ENCODE measurements at regions not wholly inside any gene's neighbourhood (a gene's known extent, or its start where the extent isn't known, plus 50 kb on each side); places are given as distances from the start of the nearest gene placed in this dataset.

DNA sequence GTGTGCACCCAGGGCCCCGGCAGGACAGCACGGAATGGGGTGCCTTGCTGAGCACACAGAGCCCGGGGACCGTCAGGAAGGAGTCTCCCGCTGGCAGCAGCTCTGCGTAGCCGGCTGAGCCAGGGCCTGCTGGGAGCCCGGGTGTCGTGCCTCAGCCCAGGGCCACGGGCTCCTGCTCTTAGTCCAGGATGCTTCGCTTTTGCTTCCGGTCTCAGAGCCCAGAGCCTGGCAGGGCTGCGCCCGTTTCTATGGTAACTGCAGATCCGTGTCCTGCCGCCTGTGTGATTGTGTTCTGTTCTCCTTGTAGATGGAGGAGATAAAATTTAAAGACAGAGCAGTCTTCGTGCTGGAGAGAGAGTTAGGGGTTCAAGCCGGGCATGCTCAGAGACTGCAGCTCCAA is 53.7 kb upstream of the DPYSL4 start:
- Histone ChIP-seq H3K4me1 (ENCODE audit: low read depth) (no peaks in the 10 kb centered on the region), H3K4me3 (no peak overlapping the region), H3K27me3 (no peaks in the 10 kb centered on the region), H3K36me3 (no peaks in the 10 kb centered on the region), H3K27ac (no peak overlapping the region), H3K9me3 (ENCODE audit: low read depth) (no peaks in the 10 kb centered on the region)
- no peak for DNase-seq (ENCODE audit: low read depth in 1 of 2, low spot score in 1 of 2)
- TF ChIP-seq, protein P1, sequence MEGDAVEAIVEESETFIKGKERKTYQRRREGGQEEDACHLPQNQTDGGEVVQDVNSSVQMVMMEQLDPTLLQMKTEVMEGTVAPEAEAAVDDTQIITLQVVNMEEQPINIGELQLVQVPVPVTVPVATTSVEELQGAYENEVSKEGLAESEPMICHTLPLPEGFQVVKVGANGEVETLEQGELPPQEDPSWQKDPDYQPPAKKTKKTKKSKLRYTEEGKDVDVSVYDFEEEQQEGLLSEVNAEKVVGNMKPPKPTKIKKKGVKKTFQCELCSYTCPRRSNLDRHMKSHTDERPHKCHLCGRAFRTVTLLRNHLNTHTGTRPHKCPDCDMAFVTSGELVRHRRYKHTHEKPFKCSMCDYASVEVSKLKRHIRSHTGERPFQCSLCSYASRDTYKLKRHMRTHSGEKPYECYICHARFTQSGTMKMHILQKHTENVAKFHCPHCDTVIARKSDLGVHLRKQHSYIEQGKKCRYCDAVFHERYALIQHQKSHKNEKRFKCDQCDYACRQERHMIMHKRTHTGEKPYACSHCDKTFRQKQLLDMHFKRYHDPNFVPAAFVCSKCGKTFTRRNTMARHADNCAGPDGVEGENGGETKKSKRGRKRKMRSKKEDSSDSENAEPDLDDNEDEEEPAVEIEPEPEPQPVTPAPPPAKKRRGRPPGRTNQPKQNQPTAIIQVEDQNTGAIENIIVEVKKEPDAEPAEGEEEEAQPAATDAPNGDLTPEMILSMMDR (IDR thresholded peaks at IDR 0.05; ENCODE audit: low read depth, low read length) = no peak

- H3K27me3 ChIP-seq = no peaks in the 10 kb centered on the region
- no peaks in the 10 kb centered on the region for H3K9me3 ChIP-seq (ENCODE audit: low read depth)
- no peak for DNase-seq (ENCODE audit: low read depth in 1 of 2, low spot score in 1 of 2)
- TF ChIP-seq, protein P1 (IDR thresholded peaks at IDR 0.05; ENCODE audit: low read depth, low read length) = no peak
- H3K4me3 ChIP-seq = no peak overlapping the region
- H3K4me1 ChIP-seq (ENCODE audit: low read depth) = no peaks in the 10 kb centered on the region
- H3K27ac ChIP-seq = no peak overlapping the region
- no peaks in the 10 kb centered on the region for H3K36me3 ChIP-seq
These were observed 53.1 kb upstream of the DPYSL4 start for GRCh38 chr10:132133449-132134240.

GRCh38 chr10:132134241-132135052 is 52.3 kb upstream of the DPYSL4 start:
- Histone ChIP-seq H3K27me3 (no peaks in the 10 kb centered on the region), H3K4me1 (ENCODE audit: low read depth) (no peaks in the 10 kb centered on the region), H3K36me3 (no peaks in the 10 kb centered on the region), H3K9me3 (ENCODE audit: low read depth) (no peaks in the 10 kb centered on the region), H3K4me3 (no peak overlapping the region), H3K27ac (no peak overlapping the region)
- DNase-seq (ENCODE audit: low read depth in 1 of 2, low spot score in 1 of 2) = no peak
- TF ChIP-seq, protein P1 (IDR thresholded peaks at IDR 0.05; ENCODE audit: low read depth, low read length) = no peak

DNA sequence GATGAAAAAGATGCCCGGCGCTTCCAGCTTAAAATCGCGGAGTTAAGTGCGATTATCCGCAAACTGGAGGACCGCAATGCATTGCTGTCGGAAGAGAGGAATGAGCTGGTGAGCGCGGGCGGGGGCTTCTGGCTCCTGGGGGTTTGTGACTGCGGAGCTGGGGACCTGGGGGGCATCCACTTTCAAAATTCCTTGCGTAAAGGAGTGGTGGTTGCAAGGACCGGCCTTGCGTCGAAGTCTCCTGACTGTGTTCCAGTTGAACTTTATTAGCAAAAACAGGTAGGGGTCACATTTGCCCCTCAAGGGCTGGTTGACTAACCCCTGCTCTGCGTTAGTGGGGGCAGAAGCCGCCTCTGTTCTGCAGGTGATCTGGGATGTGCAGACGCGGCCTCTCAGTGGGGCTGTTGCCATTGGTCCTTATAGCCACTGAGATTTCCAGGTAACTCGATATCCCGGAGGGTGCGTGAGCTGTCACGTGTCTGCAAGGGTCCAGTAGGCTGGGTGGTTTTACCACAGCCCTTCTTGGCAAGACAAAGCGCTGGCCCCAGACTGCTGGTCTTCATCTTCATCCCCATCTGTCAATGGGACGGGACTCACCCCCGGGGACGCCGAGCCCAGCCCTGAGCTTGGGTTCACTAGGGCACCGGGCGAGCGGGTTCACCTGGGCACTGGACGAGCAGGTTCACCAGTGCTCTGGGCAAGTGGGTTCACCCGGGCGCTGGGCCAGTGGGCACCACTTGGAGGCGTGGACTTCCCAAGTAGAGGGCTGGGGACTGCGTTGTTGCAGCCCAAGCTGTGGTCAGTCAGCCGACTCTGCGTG is 51.5 kb upstream of the DPYSL4 start:
- no peak for DNase-seq (ENCODE audit: low read depth in 1 of 2, low spot score in 1 of 2)
- H3K9me3 ChIP-seq (ENCODE audit: low read depth) = no peaks in the 10 kb centered on the region
- TF ChIP-seq, protein P1 (IDR thresholded peaks at IDR 0.05; ENCODE audit: low read depth, low read length) = no peak
- H3K27me3 ChIP-seq = no peaks in the 10 kb centered on the region
- H3K27ac ChIP-seq = no peak overlapping the region
- H3K4me1 ChIP-seq (ENCODE audit: low read depth) = no peaks in the 10 kb centered on the region
- no peak overlapping the region for H3K4me3 ChIP-seq
- H3K36me3 ChIP-seq = no peaks in the 10 kb centered on the region

DNA sequence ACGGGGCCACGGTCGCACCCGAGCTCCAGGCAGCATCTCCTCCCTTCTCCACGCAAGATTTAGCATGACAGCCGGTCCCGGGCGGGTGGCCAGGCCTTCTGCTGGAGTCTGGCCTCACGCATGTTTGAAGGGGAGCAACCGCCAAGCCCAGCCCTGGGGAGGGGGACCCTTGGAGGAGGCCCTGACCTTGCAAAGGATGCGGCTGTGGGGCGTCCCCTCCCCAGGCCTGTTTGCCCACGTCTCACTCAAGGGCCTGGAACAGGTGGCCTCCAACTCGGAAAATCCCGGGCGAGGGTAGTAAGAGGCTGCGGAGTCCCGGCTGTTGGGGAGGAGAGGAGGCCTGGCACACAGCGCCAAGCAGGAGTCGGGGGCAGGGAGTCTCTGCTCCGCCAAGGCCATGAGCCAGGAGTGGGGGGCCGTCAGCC is 50.6 kb upstream of the DPYSL4 start:
- H3K27ac ChIP-seq = no peak overlapping the region
- H3K9me3 ChIP-seq (ENCODE audit: low read depth) = no peaks in the 10 kb centered on the region
- H3K4me3 ChIP-seq = no peak overlapping the region
- no peak for DNase-seq (ENCODE audit: low read depth in 1 of 2, low spot score in 1 of 2)
- TF ChIP-seq, protein P1 (IDR thresholded peaks at IDR 0.05; ENCODE audit: low read depth, low read length) = no peak
- no peaks in the 10 kb centered on the region for H3K27me3 ChIP-seq
- H3K36me3 ChIP-seq = no peaks in the 10 kb centered on the region
- no peaks in the 10 kb centered on the region for H3K4me1 ChIP-seq (ENCODE audit: low read depth)
